ENCODE measurements at regions not wholly inside any gene's neighbourhood (a gene's known extent, or its start where the extent isn't known, plus 50 kb on each side); places are given as distances from the start of the nearest gene placed in this dataset.

- Histone ChIP-seq H3K36me3 (replicated peaks in 1 of 2; ENCODE audit: control extremely low read depth in 1 of 2, control insufficient read depth in 1 of 2, extremely low read depth in 1 of 2, insufficient read depth in 2 of 2, low read length in 1 of 2) (no peaks in the 10 kb centered on the region), H3K9ac (ENCODE audit: low read length) (no peak overlapping the region), H3K27me3 (replicated peaks in 1 of 4; ENCODE audit: control extremely low read depth in 1 of 4, control insufficient read depth in 3 of 4, insufficient read depth in 4 of 4, low read length in 3 of 4) (no peaks in the 10 kb centered on the region), H2AFZ (ENCODE audit: insufficient read depth, low read depth, low read length, poor library complexity, severe bottlenecking) (no peak overlapping the region), H3K79me2 (ENCODE audit: control insufficient read depth, insufficient read depth, low read length) (no peaks in the 10 kb centered on the region), H3K4me1 (ENCODE audit: control insufficient read depth in 2 of 2, insufficient read depth in 2 of 2, low read length in 2 of 2) (no peaks in the 10 kb centered on the region), H3K4me3 (ENCODE audit: control extremely low read depth in 1 of 5, extremely low read depth in 1 of 5, insufficient read depth in 1 of 5, low read depth in 2 of 5, low read length in 4 of 5) (no peak overlapping the region), H3K4me2 (replicated peaks; ENCODE audit: low read depth, low read length, poor library complexity, severe bottlenecking) (no peak overlapping the region), H3K9me3 (ENCODE audit: control extremely low read depth in 1 of 3, control insufficient read depth in 2 of 3, insufficient read depth in 1 of 3, low read length in 2 of 3) (no peaks in the 10 kb centered on the region), H4K20me1 (ENCODE audit: control insufficient read depth, insufficient read depth, low read length, poor library complexity, severe bottlenecking) (no peaks in the 10 kb centered on the region), H3K27ac (ENCODE audit: low read length in 2 of 2) (no peak overlapping the region)
- TF ChIP-seq EZH2 (IDR thresholded peaks at IDR 0.05; ENCODE audit: borderline replicate concordance, insufficient read depth, low read depth, low read length, poor library complexity, severe bottlenecking) (no peak), CTCF (IDR thresholded peaks at IDR 0.05) (no peak)
- Mint-ChIP-seq H3K9me3 (ENCODE audit: insufficient read depth) (no peaks in the 10 kb centered on the region), H3K4me3 (no peak overlapping the region), H3K27me3 (peaks cover 3% of the 10 kb centered on the region), H3K4me1 (no peaks in the 10 kb centered on the region), H3K27ac (no peak overlapping the region)
- ATAC-seq (ENCODE audit: low read depth) (no peak), DNase-seq (no peak)
- intact Hi-C loops (cut with micrococcal nuclease), result no loop called here
- WGBS (ENCODE audit: insufficient coverage), result no CpG with 5 or more reads among the region's 3 CpGs
- ChIA-PET POLR2A (no interaction called here), CTCF (no interaction called here)
These were observed 214.4 kb downstream of the BMP4 start for GRCh38 chr14:53742233-53742620.

DNA sequence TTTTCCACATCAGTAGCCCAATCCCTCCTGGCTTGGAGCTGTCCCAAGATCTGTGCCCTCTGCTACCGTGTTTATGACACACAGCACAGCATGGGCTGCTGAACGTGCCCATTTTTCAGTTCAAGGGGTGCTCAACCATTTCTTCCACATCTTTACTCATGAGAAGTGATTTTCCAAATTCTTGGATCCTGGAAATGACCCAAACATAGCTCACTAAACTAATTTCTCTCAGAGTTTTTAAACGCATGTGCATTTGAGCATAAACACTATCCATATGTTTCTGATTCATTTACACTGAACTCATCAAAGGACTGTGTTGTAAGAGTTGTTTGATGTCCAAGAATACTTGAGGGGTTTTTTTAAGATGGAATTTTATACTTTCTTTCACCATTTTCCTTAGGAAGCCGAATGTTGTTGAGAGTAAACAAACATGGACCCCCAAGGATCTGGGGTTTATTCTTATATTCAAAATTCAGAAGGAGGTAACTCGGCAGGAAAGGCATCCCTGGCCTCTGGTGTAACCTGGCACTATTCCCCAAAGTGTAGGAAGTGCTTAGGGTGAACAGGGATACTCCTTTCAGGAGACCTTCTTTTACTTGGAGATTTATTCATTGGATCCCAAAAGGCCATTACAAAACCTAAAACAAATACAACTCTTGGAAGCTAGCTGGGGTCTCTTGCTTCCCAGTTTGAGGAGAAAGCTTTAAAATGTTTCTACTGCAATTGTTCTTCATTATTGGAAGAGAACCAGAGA is 215.0 kb downstream of the BMP4 start:
- Mint-ChIP-seq H3K27ac (no peak overlapping the region), H3K9me3 (ENCODE audit: insufficient read depth) (no peaks in the 10 kb centered on the region), H3K27me3 (peaks cover 3% of the 10 kb centered on the region), H3K4me1 (no peaks in the 10 kb centered on the region), H3K4me3 (no peak overlapping the region)
- no peak overlapping the region for H3K4me3 ChIP-seq (ENCODE audit: control extremely low read depth in 1 of 5, extremely low read depth in 1 of 5, insufficient read depth in 1 of 5, low read depth in 2 of 5, low read length in 4 of 5)
- no peaks in the 10 kb centered on the region for H3K9me3 ChIP-seq (ENCODE audit: control extremely low read depth in 1 of 3, control insufficient read depth in 2 of 3, insufficient read depth in 1 of 3, low read length in 2 of 3)
- ChIA-PET CTCF (no interaction called here), POLR2A (no interaction called here)
- no peak overlapping the region for H2AFZ ChIP-seq (ENCODE audit: insufficient read depth, low read depth, low read length, poor library complexity, severe bottlenecking)
- H4K20me1 ChIP-seq (ENCODE audit: control insufficient read depth, insufficient read depth, low read length, poor library complexity, severe bottlenecking), result no peaks in the 10 kb centered on the region
- H3K4me1 ChIP-seq (ENCODE audit: control insufficient read depth in 2 of 2, insufficient read depth in 2 of 2, low read length in 2 of 2), result no peaks in the 10 kb centered on the region
- TF ChIP-seq CTCF (IDR thresholded peaks at IDR 0.05) (no peak), EZH2 (IDR thresholded peaks at IDR 0.05; ENCODE audit: borderline replicate concordance, insufficient read depth, low read depth, low read length, poor library complexity, severe bottlenecking) (no peak)
- WGBS (ENCODE audit: insufficient coverage), result 44% methylated on average over 2 of the region's 5 CpGs
- H3K4me2 ChIP-seq (replicated peaks; ENCODE audit: low read depth, low read length, poor library complexity, severe bottlenecking), result no peak overlapping the region
- no peak overlapping the region for H3K27ac ChIP-seq (ENCODE audit: low read length in 2 of 2)
- no peak overlapping the region for H3K9ac ChIP-seq (ENCODE audit: low read length)
- no peak for DNase-seq
- intact Hi-C loops (cut with micrococcal nuclease), result no loop called here
- no peaks in the 10 kb centered on the region for H3K36me3 ChIP-seq (replicated peaks in 1 of 2; ENCODE audit: control extremely low read depth in 1 of 2, control insufficient read depth in 1 of 2, extremely low read depth in 1 of 2, insufficient read depth in 2 of 2, low read length in 1 of 2)
- no peak for ATAC-seq (ENCODE audit: low read depth)
- H3K79me2 ChIP-seq (ENCODE audit: control insufficient read depth, insufficient read depth, low read length), result no peaks in the 10 kb centered on the region
- no peaks in the 10 kb centered on the region for H3K27me3 ChIP-seq (replicated peaks in 1 of 4; ENCODE audit: control extremely low read depth in 1 of 4, control insufficient read depth in 3 of 4, insufficient read depth in 4 of 4, low read length in 3 of 4)

Measured in B cell (primary cell).